K562 (cell line): ENCODE measurements at regions not wholly inside any gene's neighbourhood (a gene's known extent, or its start where the extent isn't known, plus 50 kb on each side); places are given as distances from the start of the nearest gene placed in this dataset.

Experiments
- ATAC-seq: fragments of 200-7000 bp; cut with Tn5 transposase; 3 replicates; pipeline ENCODE4 v1.9.1; 2020; ENCODE audit warnings: moderate library complexity
- BruUV-seq: library from RNA; stranded (reverse); fragments of 400-500 nt; replicated peaks from 2 replicates; lab custom pipeline; 2021; lab: Mats Ljungman, UMichigan
- CTCF ChIA-PET: fragments of 300-600 bp; formaldehyde crosslinking; extraction: SDS; loops from one replicate; lab custom pipeline; 2021; ENCODE audit warnings: low intra/inter-chr PET ratio; lab: Yijun Ruan, JAX
- POLR2A ChIA-PET: fragments of 300-600, 350-650 bp; sonication (Branson Sonifier 250); formaldehyde crosslinking; extraction: SDS; loops from one replicate; lab custom pipeline; 2021; ENCODE audit warnings: antibody characterized with exemption, inconsistent platforms; lab: Yijun Ruan, JAX
- DNase-seq, 4 experiments: peaks; one replicate each; pipeline versions ENCODE4 v3.0.0 to v3.0.0-alpha.2; 2011 to 2018; ENCODE audit warnings: low spot score in 3 of 4, mixed read lengths in 3 of 4; ENCODE audit errors: extremely low read depth in 1 of 4
- FAIRE-seq: peaks from 2 replicates; lab custom pipeline; 2011; peaks lifted over from hg19 to GRCh38; lab: Jason Lieb, UNC
- H2AFZ ChIP-seq: 2 replicates; pipeline ENCODE4 v1.6.0; 2011; ENCODE audit warnings: low read depth, low read length, control low read depth, inconsistent platforms
- H3K27ac ChIP-seq: fragments of 200-600 bp; 3 replicates; pipeline ENCODE4 v1.8.0; 2011; ENCODE audit warnings: low read depth, mild to moderate bottlenecking, control low read depth, inconsistent platforms, low read length, moderate library complexity, mixed read lengths; ENCODE audit errors: extremely low read depth
- H3K27me3 ChIP-seq, 2 experiments: fragments of 300-600 bp in 1 of 2; 2 replicates in 1 of 2; 3 replicates in 1 of 2; pipeline versions ENCODE4 v1.6.0 to v1.8.0; 2011; ENCODE audit warnings: inconsistent platforms in 2 of 2, low read length in 2 of 2, mild to moderate bottlenecking in 1 of 2, mixed read lengths in 1 of 2, moderate library complexity in 1 of 2; ENCODE audit not compliant: control insufficient read depth in 2 of 2, insufficient read depth in 2 of 2
- H3K36me3 ChIP-seq: fragments of 300-600 bp; 3 replicates; pipeline ENCODE4 v1.8.0; 2011; ENCODE audit warnings: mild to moderate bottlenecking, low read length, inconsistent platforms; ENCODE audit not compliant: control insufficient read depth, insufficient read depth
- H3K4me1 ChIP-seq, 2 experiments: fragments of 200-600 bp in 1 of 2; replicated peaks in 1 of 2; 2 replicates in 1 of 2; 3 replicates in 1 of 2; pipeline versions ENCODE4 v1.5.1 to v1.8.0; 2011; ENCODE audit warnings: inconsistent platforms in 2 of 2, low read length in 2 of 2, mild to moderate bottlenecking in 1 of 2, mixed read lengths in 1 of 2, moderate library complexity in 1 of 2; ENCODE audit not compliant: control insufficient read depth in 2 of 2, insufficient read depth in 2 of 2
- H3K4me2 ChIP-seq: 2 replicates; pipeline ENCODE4 v1.6.1; 2011; ENCODE audit warnings: low read length, control low read depth, inconsistent platforms, mixed read lengths; ENCODE audit not compliant: insufficient read depth
- H3K4me3 ChIP-seq: fragments of 200-600 bp; sonication (generic), shearing (Covaris generic); 2 replicates; pipeline ENCODE4 v1.5.1; 2016; ENCODE audit warnings: control low read depth, inconsistent platforms
- H3K79me2 ChIP-seq: fragments of 200-600 bp; 3 replicates; pipeline ENCODE4 v1.8.0; 2011; ENCODE audit warnings: low read length, inconsistent platforms; ENCODE audit not compliant: control insufficient read depth, insufficient read depth
- H3K9ac ChIP-seq, 2 experiments: 2 replicates each; pipeline versions ENCODE4 v1.6.0 to v1.6.1; 2011; ENCODE audit warnings: low read depth in 2 of 2, low read length in 2 of 2, control low read depth in 1 of 2, inconsistent platforms in 1 of 2, mild to moderate bottlenecking in 1 of 2, mixed read lengths in 1 of 2; ENCODE audit not compliant: insufficient read depth in 1 of 2
- H3K9me1 ChIP-seq: one replicate; pipeline ENCODE4 v1.6.0; 2011; ENCODE audit warnings: inconsistent platforms, mild to moderate bottlenecking, low read length, moderate library complexity; ENCODE audit not compliant: control insufficient read depth, insufficient read depth
- H3K9me3 ChIP-seq: replicated peaks from 2 replicates; pipeline ENCODE4 v1.5.1; 2011; ENCODE audit warnings: low read depth, low read length, inconsistent platforms; ENCODE audit not compliant: control insufficient read depth, insufficient read depth
- H4K20me1 ChIP-seq: replicated peaks from 2 replicates; pipeline ENCODE4 v1.6.1; 2011; ENCODE audit warnings: low read length, inconsistent platforms, mixed read lengths; ENCODE audit not compliant: control insufficient read depth, insufficient read depth
- BDP1 ChIP-seq: IDR thresholded peaks from 3 replicates; pipeline ENCODE4 v1.6.1; 2011; ENCODE audit not compliant: insufficient read length, insufficient read depth
- CBX1 ChIP-seq: sonication (generic); IDR thresholded peaks from 2 replicates; pipeline ENCODE4 v1.6.1; 2016; ENCODE audit warnings: antibody characterized with exemption, low read depth, mild to moderate bottlenecking
- CUX1 ChIP-seq: fragments of 200-800 bp; sonication (Bioruptor generic); IDR thresholded peaks from 2 replicates; pipeline ENCODE4 v1.6.1; 2016; ENCODE audit warnings: missing genetic modification characterization, missing compliant biosample characterization
- HIVEP1 ChIP-seq: fragments of 250-450 bp; sonication (Bioruptor Pico); IDR thresholded peaks from 2 replicates; pipeline ENCODE4 v1.4.0; 2020; ENCODE audit warnings: mild to moderate bottlenecking
- POLR2AphosphoS2 ChIP-seq: IDR thresholded peaks from 2 replicates; pipeline ENCODE4 v1.6.1; 2012; ENCODE audit warnings: low read length, improper control_type of control experiment
- SNIP1 ChIP-seq: fragments of 450-650 bp; IDR thresholded peaks from 2 replicates; pipeline ENCODE4 v1.7.1; 2017; ENCODE audit warnings: low read depth, mild to moderate bottlenecking
- SRSF3 ChIP-seq: fragments of 200-400 bp; formaldehyde crosslinking; IDR thresholded peaks from 2 replicates; pipeline ENCODE4 v1.6.1; 2016; ENCODE audit warnings: mild to moderate bottlenecking, low read length, moderate library complexity; ENCODE audit not compliant: insufficient read depth
- TBP ChIP-seq: optimal IDR thresholded peaks from 2 replicates; pipeline ENCODE3; 2011; ENCODE audit warnings: low read depth, low read length, improper control_type of control experiment
- ZEB2 ChIP-seq: fragments of 450-650 bp; IDR thresholded peaks from 2 replicates; pipeline ENCODE4 v1.6.1; 2016
- WGBS: fragments of 100-300 bp; shearing (Covaris generic); methylation state at CpG from one replicate; pipeline ENCODE4 v1.1.6; 2016; ENCODE audit warnings: low coverage, mixed read lengths; ENCODE audit not compliant: insufficient coverage; ENCODE audit errors: missing lambda C conversion rate; 5-methylcytosine and 5-hydroxymethylcytosine counted together
- in situ Hi-C: fragments of 300-500 bp; cut with MboI; formaldehyde crosslinking; loops from 4 replicates; pipeline ENCODE4 v1.15.0; 2018; ENCODE audit warnings: inconsistent platforms, mixed read lengths
- intact Hi-C: fragments of 100-400 bp; cut with micrococcal nuclease; formaldehyde crosslinking; loops from 2 replicates; pipeline ENCODE4 v1.14.2; 2022

DNA sequence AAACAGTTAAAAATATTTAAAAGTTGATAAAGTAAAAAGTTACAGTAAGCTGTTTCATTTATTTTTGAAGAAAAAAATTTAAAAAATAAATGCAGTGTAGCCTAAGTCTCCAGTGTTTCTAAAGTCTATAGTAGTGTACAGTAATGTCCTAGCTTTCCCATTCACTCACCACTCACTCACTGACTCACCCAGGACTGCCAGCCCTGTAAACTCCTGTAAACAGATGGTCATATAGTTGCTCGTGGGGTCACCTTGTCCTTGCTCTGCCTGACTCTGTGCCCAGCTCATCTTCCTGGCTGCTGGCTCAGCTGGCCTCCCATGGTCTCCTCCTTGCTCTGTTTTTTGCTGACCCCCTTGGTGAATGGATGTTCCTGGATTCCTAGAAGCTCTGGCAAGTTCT, 180.3 kb downstream of the VAPA start:
- TF ChIP-seq POLR2AphosphoS2 = no peak
- no peak for TF ChIP-seq BDP1
- no peak for TF ChIP-seq HIVEP1 (CRISPR knock-in tag)
- TF ChIP-seq CUX1 (CRISPR knock-in tag) = no peak
- TF ChIP-seq TBP = no peak
- no peak for TF ChIP-seq ZEB2
- no peak for TF ChIP-seq CBX1
- no peak for TF ChIP-seq SRSF3
- TF ChIP-seq SNIP1 = no peak
- no TSS peak for BruUV-seq
- ChIA-PET CTCF (no interaction called here), POLR2A (interaction anchor here (0.6 kb wide), 1 partner anchor 281 kb away, joined by 3 read pairs; no protein-coding TSS in a partner anchor)
- 0% methylated on average over 1 of the region's 1 CpG for WGBS
- Histone ChIP-seq H2AFZ (no peak overlapping the region), H3K27me3 (peaks cover 20 to 33% of the 10 kb centered on the region in 2 experiments; a peak in 4 of 5 replicates), H3K4me3 (no peak overlapping the region), H3K79me2 (no peaks in the 10 kb centered on the region), H3K27ac (no peak overlapping the region), H4K20me1 (no peaks in the 10 kb centered on the region), H3K9me1 (no peaks in the 10 kb centered on the region), H3K9me3 (no peaks in the 10 kb centered on the region), H3K4me2 (no peak overlapping the region), H3K4me1 (no peaks in the 10 kb centered on the region), H3K36me3 (no peaks in the 10 kb centered on the region), H3K9ac (no peak overlapping the region)
- intact Hi-C loops = no loop called here
- DNase-seq (no peak), ATAC-seq (no peak), FAIRE-seq (no peak)
- in situ Hi-C loops = no loop called here
